NB4 (cell line): ENCODE measurements at regions not wholly inside any gene's neighbourhood (a gene's known extent, or its start where the extent isn't known, plus 50 kb on each side); places are given as distances from the start of the nearest gene placed in this dataset.

Source experiments
- DNase-seq: peaks from one replicate; pipeline ENCODE4 v3.0.0; 2010; ENCODE audit warnings: low read depth
- H3K4me3 ChIP-seq: one replicate; pipeline ENCODE4 v1.5.1; 2011; ENCODE audit warnings: mild to moderate bottlenecking, low read depth, low read length, moderate library complexity
- MYC ChIP-seq: IDR thresholded peaks from 2 replicates; pipeline ENCODE4 v1.6.1; 2011; ENCODE audit warnings: low read depth, low read length
- POLR2A ChIP-seq: IDR thresholded peaks from 2 replicates; pipeline ENCODE4 v1.6.1; 2011; ENCODE audit warnings: mild to moderate bottlenecking; ENCODE audit not compliant: insufficient read length; ENCODE audit errors: extremely low read depth
- TF ChIP-seq, protein P1 (sequence below): IDR thresholded peaks from one replicate; pipeline ENCODE4 v1.5.1; 2012; ENCODE audit warnings: low read depth, low read length
- TF ChIP-seq, protein P2 (sequence below): IDR thresholded peaks from 2 replicates; pipeline ENCODE4 v1.6.1; 2011; ENCODE audit warnings: low read depth, low read length

DNA sequence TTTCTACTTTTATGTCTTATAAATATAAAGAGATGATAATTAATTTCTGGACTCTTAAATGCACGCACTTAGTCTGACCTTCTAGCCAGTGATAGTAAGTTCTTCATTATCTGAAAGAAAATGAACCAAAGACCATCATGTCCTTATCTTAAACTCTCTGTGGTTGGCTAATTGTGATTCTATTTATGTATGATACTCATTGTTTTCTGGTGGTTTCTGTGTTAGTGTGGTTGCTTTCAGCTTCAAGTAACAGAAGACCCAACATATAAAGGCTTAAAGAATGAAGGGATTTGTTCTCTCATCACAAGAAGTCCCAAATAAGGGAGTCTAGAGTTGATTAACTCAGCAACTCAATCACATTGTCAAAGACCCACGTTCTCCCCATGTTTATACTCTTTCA, 225.2 kb upstream of the TANK start:
- no peak for DNase-seq
- TF ChIP-seq POLR2A: no peak
- TF ChIP-seq, protein P1, sequence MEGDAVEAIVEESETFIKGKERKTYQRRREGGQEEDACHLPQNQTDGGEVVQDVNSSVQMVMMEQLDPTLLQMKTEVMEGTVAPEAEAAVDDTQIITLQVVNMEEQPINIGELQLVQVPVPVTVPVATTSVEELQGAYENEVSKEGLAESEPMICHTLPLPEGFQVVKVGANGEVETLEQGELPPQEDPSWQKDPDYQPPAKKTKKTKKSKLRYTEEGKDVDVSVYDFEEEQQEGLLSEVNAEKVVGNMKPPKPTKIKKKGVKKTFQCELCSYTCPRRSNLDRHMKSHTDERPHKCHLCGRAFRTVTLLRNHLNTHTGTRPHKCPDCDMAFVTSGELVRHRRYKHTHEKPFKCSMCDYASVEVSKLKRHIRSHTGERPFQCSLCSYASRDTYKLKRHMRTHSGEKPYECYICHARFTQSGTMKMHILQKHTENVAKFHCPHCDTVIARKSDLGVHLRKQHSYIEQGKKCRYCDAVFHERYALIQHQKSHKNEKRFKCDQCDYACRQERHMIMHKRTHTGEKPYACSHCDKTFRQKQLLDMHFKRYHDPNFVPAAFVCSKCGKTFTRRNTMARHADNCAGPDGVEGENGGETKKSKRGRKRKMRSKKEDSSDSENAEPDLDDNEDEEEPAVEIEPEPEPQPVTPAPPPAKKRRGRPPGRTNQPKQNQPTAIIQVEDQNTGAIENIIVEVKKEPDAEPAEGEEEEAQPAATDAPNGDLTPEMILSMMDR: no peak
- TF ChIP-seq, protein P2, sequence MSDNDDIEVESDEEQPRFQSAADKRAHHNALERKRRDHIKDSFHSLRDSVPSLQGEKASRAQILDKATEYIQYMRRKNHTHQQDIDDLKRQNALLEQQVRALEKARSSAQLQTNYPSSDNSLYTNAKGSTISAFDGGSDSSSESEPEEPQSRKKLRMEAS: no peak
- no peak for TF ChIP-seq MYC

DNA sequence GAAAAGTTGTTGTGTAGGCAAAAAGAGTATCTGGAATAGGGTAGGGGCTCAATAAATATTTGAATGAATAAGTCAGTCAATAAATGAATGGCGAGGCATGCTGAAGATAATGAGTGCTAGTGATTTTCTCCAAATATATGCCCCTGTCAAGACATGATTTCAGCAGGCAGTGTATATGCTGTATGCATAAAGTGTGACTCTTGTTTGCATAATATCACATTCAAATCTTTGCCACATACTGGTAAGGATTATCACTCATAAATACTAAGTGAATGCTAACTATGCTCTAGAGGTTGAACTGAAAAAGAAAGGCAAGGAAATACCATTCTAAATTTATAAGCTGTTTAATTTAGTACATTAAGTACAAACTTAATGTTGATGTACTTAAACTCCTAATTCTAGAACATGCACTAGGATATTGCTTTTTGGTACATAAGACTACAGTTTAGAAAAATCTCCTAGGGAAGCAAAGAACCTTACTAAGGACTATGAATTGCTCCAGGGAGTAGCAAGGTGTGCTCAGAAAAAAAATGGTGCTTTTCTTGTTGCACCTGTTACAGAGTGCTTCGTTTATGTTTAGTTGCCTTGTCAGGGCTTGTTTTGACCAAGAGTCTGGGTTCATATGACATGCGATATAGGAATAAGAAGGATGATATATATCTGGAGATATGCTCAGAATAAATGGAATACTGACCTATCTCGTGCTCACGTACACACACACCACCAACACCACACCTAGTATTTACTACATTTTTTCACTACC, 224.0 kb upstream of the TANK start:
- TF ChIP-seq, protein P1: no peak
- TF ChIP-seq POLR2A: no peak
- TF ChIP-seq MYC: no peak
- TF ChIP-seq, protein P2: no peak
- DNase-seq: no peak
- H3K4me3 ChIP-seq: no peak overlapping the region

More for the DNA sequence above, 225.2 kb upstream of the TANK start:
- no peak overlapping the region for H3K4me3 ChIP-seq

DNA sequence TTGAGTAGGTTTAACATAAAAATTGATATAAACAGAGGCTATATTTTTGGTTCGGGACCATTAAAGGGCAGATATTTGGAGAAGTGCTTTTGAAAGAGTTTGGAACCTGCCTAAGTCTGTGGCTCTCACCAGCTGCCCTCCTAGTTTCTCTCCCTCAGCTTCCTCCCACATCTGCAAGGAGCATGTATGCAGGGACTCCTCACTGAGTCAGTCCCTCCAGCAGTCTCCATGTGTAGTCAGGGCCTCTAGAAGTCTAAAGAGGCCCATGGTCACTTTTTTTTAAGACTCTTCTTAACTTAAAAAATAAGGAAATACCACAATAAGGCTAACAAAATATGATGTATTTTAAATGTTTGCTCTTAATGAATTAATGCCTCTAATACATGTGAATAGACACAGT, 220.0 kb upstream of the TANK start:
- H3K4me3 ChIP-seq: no peak overlapping the region
- TF ChIP-seq MYC: no peak
- TF ChIP-seq, protein P2: no peak
- TF ChIP-seq, protein P1: no peak
- no peak for TF ChIP-seq POLR2A
- peak; percentile 6 for DNase-seq

DNA sequence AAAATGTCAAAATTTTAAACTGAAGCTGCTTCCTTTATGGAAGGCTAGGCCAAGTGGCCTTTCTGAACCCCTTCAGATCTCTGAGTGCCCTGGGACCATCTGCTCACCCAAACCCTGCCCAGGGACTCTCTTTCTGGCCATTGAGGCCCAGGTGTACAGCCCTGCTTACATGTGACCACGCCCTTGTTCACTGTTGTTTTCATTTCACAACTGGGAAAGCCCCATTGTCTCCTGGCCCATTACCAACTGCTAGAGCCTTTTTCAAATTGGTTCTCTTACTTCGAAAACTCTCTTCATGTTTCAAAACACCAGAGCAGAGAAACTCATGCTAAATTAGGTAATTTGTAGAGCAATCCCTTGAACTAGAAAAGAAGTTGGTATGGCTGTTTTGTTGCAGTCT, 219.5 kb upstream of the TANK start:
- no peak for DNase-seq
- H3K4me3 ChIP-seq: no peak overlapping the region
- TF ChIP-seq POLR2A (no peak), MYC (no peak)
- TF ChIP-seq, protein P2: no peak
- TF ChIP-seq, protein P1: no peak

DNA sequence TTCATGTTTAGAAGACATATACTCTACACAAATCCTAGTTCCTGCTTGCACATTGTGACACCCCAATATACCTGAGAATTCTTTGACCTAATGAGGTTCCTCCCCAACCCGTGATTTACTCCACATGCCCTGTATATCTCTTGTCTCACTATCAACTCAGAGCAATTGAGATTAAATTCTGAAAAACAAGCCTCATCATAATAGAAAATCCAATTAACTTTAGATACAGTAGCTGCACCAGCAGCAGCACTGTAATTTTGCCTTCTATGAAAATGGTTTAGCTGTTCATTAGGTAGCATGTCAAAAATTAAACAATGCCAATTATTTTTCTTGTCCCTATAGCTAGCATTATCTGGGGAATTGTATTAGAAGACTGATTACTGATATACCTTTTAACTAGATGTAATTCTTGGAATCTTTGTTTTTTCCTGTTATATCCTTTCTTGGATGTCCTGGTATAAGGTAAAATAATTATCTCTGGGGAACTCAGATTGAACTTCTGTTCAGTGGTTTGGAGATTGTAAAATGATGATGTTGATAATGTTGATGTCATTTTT, 218.9 kb upstream of the TANK start:
- no peak for TF ChIP-seq POLR2A
- no peak overlapping the region for H3K4me3 ChIP-seq
- no peak for DNase-seq

DNA sequence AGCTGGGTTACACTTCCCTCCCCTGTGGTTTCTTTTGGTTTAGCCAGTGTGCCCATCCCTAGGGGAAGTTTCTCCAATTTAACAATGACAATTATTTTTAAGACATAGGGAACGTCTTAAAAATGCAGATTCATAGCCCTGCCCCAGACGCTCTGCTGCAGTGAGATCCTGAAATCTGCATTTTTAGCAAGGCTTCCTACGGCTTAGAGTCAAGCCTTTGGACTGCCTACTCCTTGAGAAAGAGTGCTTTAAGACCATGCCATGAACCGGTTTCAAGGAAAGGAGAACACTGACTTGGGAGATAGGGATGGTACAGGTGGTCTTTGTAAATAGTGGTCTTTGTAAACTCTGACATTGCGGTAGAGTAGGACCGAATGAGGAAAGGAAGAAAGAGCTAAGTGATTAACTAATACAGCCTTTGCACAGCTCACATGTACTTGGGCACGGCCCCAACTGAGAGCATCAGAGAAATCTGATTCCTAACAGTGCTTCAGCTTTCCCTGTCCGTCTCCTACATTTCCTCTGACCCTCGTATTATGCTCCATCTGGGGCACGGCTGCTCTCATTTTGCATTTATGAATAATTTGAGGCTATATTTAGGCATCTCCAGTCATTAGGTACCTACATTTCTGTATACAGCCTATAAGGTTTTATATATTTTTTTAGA, 217.6 kb upstream of the TANK start:
- TF ChIP-seq, protein P2: no peak
- TF ChIP-seq, protein P1: no peak
- TF ChIP-seq POLR2A: no peak
- TF ChIP-seq MYC: no peak
- no peak for DNase-seq
- H3K4me3 ChIP-seq: no peak overlapping the region
